Gastrocnemius medialis (tissue), 4 donors: ENCODE measurements at regions not wholly inside any gene's neighbourhood (a gene's known extent, or its start where the extent isn't known, plus 50 kb on each side); places are given as distances from the start of the nearest gene placed in this dataset.

Source experiments
- ATAC-seq, 2 donors: fragments of 150-250 bp; one replicate each; pipeline ENCODE4 v1.9.1; 2016
- DNase-seq, 2 donors: peaks; one replicate each; pipeline ENCODE4 v3.0.0-alpha.2; 2019
- H3K27ac ChIP-seq, 4 donors: fragments of 200-600 bp; sonication (generic); 1 replicate in 1 of 4; 2 replicates in 3 of 4; pipeline ENCODE4 v1.5.1; 2016 to 2018; ENCODE audit warnings: mild to moderate bottlenecking in 2 of 4, moderate library complexity in 1 of 4
- H3K27me3 ChIP-seq, 3 donors: fragments of 200-600 bp; sonication (generic) in 2 of 3; 1 replicate in 1 of 3; 2 replicates in 2 of 3; pipeline versions ENCODE4 v1.5.1 to v1.6.0; 2016 to 2019; ENCODE audit warnings: mild to moderate bottlenecking in 1 of 3, moderate library complexity in 1 of 3
- H3K36me3 ChIP-seq, 2 donors: fragments of 200-600 bp; sonication (generic) in 1 of 2; one replicate each; pipeline ENCODE4 v1.5.1; 2017 to 2018
- H3K4me1 ChIP-seq, 2 donors: fragments of 200-600 bp; sonication (generic) in 1 of 2; one replicate each; pipeline ENCODE4 v1.5.1; 2016 to 2017; ENCODE audit warnings: mild to moderate bottlenecking in 2 of 2
- H3K4me3 ChIP-seq, 4 donors: fragments of 200-600 bp; sonication (generic) in 3 of 4; 1 replicate in 1 of 4; 2 replicates in 3 of 4; pipeline ENCODE4 v1.5.1; 2016 to 2019; ENCODE audit warnings: mild to moderate bottlenecking in 2 of 4
- H3K9me3 ChIP-seq, 3 donors: fragments of 200-600 bp; sonication (generic) in 2 of 3; 1 replicate in 1 of 3; 2 replicates in 2 of 3; pipeline ENCODE4 v1.5.1; 2016 to 2019
- CTCF ChIP-seq, 5 experiments: fragments of 450-650 bp in 3 of 5; fragments of 200-600 bp in 2 of 5; sonication (generic) in 2 of 5; IDR thresholded peaks in 4 of 5; conservative IDR thresholded peaks in 1 of 5; 1 replicate in 4 of 5; 2 replicates in 1 of 5; pipeline ENCODE4 v1.5.1; 2016 to 2019; ENCODE audit warnings: antibody characterized with exemption in 5 of 5, mild to moderate bottlenecking in 3 of 5, moderate library complexity in 3 of 5
- POLR2A ChIP-seq, 2 donors: fragments of 450-650 bp; IDR thresholded peaks; one replicate each; pipeline ENCODE4 v1.6.1; 2017; ENCODE audit warnings: antibody characterized with exemption in 2 of 2, mild to moderate bottlenecking in 2 of 2, moderate library complexity in 2 of 2
- in situ Hi-C, 4 donors: fragments of 200-750 bp; cut with MboI; loops; one replicate each; pipeline versions ENCODE4 v1.15.0 to v1.8.0; 2017; ENCODE audit warnings: low sequenced_read_pairs in 4 of 4
- intact Hi-C: fragments of 100-400 bp; cut with DNase I; formaldehyde crosslinking; loops from one replicate; pipeline ENCODE4 v1.15.1; 2023; ENCODE audit warnings: low total_unique reads

- Histone ChIP-seq H3K4me3 (no peak overlapping the region), H3K27ac (no peak overlapping the region), H3K36me3 (no peaks in the 10 kb centered on the region), H3K4me1 (no peaks in the 10 kb centered on the region), H3K27me3 (no peaks in the 10 kb centered on the region), H3K9me3 (no peaks in the 10 kb centered on the region)
- ATAC-seq (no peak), DNase-seq (no peak)
- intact Hi-C loops = no loop called here
- no peak for TF ChIP-seq POLR2A (IDR thresholded peaks at IDR 0.05)
- no peak for TF ChIP-seq CTCF (IDR thresholded peaks at IDR 0.05 in 4 of 5, conservative IDR thresholded peaks at IDR 0.05 in 1 of 5)
- in situ Hi-C loops = no loop called here
Measured at GRCh38 chr21:24636696-24637095, 970.6 kb downstream of the MRPL39 start.

GRCh38 chr21:24634749-24635148 is 972.5 kb downstream of the MRPL39 start:
- no peaks in the 10 kb centered on the region for H3K36me3 ChIP-seq
- no peak for ATAC-seq
- no peak for DNase-seq
- intact Hi-C loops = no loop called here
- no peak for TF ChIP-seq CTCF (IDR thresholded peaks at IDR 0.05 in 4 of 5, conservative IDR thresholded peaks at IDR 0.05 in 1 of 5)
- TF ChIP-seq POLR2A (IDR thresholded peaks at IDR 0.05) = no peak
- in situ Hi-C loops = no loop called here
- no peaks in the 10 kb centered on the region for H3K4me1 ChIP-seq
- H3K9me3 ChIP-seq = no peaks in the 10 kb centered on the region
- H3K4me3 ChIP-seq = no peak overlapping the region
- no peaks in the 10 kb centered on the region for H3K27me3 ChIP-seq
- no peak overlapping the region for H3K27ac ChIP-seq

- no peak for ATAC-seq
- intact Hi-C loops = no loop called here
- in situ Hi-C loops = no loop called here
- H3K27me3 ChIP-seq = no peaks in the 10 kb centered on the region
- no peak overlapping the region for H3K27ac ChIP-seq
- no peak for DNase-seq
- no peaks in the 10 kb centered on the region for H3K9me3 ChIP-seq
- no peak overlapping the region for H3K4me3 ChIP-seq
- TF ChIP-seq CTCF (IDR thresholded peaks at IDR 0.05 in 4 of 5, conservative IDR thresholded peaks at IDR 0.05 in 1 of 5) (no peak), POLR2A (IDR thresholded peaks at IDR 0.05) (no peak)
- H3K36me3 ChIP-seq = no peaks in the 10 kb centered on the region
- H3K4me1 ChIP-seq = no peaks in the 10 kb centered on the region
Measured at GRCh38 chr21:24628536-24628935, 978.7 kb downstream of the MRPL39 start.

DNA sequence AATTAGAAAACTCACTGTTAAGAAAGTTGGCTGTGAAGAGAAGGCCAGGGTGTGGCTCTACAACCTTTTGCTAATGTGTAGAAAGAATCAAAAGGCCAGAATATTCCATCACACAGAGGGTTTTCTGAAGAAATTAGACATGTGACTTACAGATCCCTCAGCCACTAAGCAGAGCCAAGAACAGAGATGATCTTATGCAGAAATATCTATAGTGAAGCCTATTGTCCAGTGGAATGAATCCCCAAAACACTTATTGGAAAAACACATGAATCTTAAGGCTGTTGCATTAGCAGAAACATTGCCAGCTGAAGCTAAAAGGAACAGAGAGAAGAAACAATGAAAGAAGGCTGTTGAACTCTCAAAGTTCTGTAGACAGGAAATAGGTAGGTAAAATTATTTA is 979.2 kb downstream of the MRPL39 start:
- H3K27ac ChIP-seq = no peak overlapping the region
- no peaks in the 10 kb centered on the region for H3K9me3 ChIP-seq
- H3K4me1 ChIP-seq = no peaks in the 10 kb centered on the region
- H3K27me3 ChIP-seq = no peaks in the 10 kb centered on the region
- ATAC-seq (no peak), DNase-seq (no peak)
- TF ChIP-seq POLR2A (IDR thresholded peaks at IDR 0.05) = no peak
- no peak for TF ChIP-seq CTCF (IDR thresholded peaks at IDR 0.05 in 4 of 5, conservative IDR thresholded peaks at IDR 0.05 in 1 of 5)
- H3K4me3 ChIP-seq = no peak overlapping the region
- H3K36me3 ChIP-seq = no peaks in the 10 kb centered on the region
- intact Hi-C loops = no loop called here
- in situ Hi-C loops = no loop called here

- Histone ChIP-seq H3K9me3 (no peaks in the 10 kb centered on the region), H3K4me3 (no peak overlapping the region), H3K27ac (no peak overlapping the region), H3K4me1 (no peaks in the 10 kb centered on the region), H3K27me3 (no peaks in the 10 kb centered on the region), H3K36me3 (no peaks in the 10 kb centered on the region)
- in situ Hi-C loops (no loop called here), intact Hi-C loops (no loop called here)
- DNase-seq (no peak), ATAC-seq (no peak)
- TF ChIP-seq POLR2A (IDR thresholded peaks at IDR 0.05) (no peak), CTCF (IDR thresholded peaks at IDR 0.05 in 4 of 5, conservative IDR thresholded peaks at IDR 0.05 in 1 of 5) (no peak)
Measured at GRCh38 chr21:24617819-24618218, 989.5 kb downstream of the MRPL39 start.
